ENCODE measurements at regions not wholly inside any gene's neighbourhood (a gene's known extent, or its start where the extent isn't known, plus 50 kb on each side); places are given as distances from the start of the nearest gene placed in this dataset.

DNA sequence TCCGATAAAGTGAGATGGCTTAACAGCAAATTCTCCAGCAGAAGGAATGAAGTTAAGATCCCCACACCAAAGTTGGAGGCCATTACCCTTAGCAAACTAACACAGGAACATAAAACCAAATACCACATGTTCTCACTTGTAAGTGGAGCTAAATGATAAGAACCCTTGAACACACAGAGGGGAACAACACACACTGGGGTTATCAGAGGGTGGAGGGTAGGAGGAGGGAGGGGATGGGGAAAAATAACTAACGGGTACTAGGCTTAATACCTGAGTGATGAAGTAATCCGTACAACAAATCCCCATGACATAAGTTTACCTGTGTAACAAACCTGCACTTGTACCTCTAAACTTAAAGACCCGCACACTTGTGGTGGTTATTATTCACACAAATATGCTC, 240.4 kb upstream of the NAV3 start:
- in situ Hi-C loops (cut with MboI; ENCODE audit: low pct_unique_long_range_greater_than_20kb, low sequenced_read_pairs, unreplicated experiment) = no loop called here
- DNase-seq (ENCODE audit: low spot score) = no peak
- TF ChIP-seq, protein P1, sequence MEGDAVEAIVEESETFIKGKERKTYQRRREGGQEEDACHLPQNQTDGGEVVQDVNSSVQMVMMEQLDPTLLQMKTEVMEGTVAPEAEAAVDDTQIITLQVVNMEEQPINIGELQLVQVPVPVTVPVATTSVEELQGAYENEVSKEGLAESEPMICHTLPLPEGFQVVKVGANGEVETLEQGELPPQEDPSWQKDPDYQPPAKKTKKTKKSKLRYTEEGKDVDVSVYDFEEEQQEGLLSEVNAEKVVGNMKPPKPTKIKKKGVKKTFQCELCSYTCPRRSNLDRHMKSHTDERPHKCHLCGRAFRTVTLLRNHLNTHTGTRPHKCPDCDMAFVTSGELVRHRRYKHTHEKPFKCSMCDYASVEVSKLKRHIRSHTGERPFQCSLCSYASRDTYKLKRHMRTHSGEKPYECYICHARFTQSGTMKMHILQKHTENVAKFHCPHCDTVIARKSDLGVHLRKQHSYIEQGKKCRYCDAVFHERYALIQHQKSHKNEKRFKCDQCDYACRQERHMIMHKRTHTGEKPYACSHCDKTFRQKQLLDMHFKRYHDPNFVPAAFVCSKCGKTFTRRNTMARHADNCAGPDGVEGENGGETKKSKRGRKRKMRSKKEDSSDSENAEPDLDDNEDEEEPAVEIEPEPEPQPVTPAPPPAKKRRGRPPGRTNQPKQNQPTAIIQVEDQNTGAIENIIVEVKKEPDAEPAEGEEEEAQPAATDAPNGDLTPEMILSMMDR (IDR thresholded peaks at IDR 0.05; ENCODE audit: extremely low read depth, insufficient read depth, missing control alignments) = no peak

- in situ Hi-C loops (cut with MboI; ENCODE audit: low pct_unique_long_range_greater_than_20kb, low sequenced_read_pairs, unreplicated experiment) = no loop called here
- DNase-seq (ENCODE audit: low spot score) = no peak
- TF ChIP-seq, protein P1 (IDR thresholded peaks at IDR 0.05; ENCODE audit: extremely low read depth, insufficient read depth, missing control alignments) = no peak
Measured at GRCh38 chr12:77584860-77585259, 245.8 kb upstream of the NAV3 start.

GRCh38 chr12:77578466-77579220, 252.1 kb upstream of the NAV3 start:
- in situ Hi-C loops (cut with MboI; ENCODE audit: low pct_unique_long_range_greater_than_20kb, low sequenced_read_pairs, unreplicated experiment) = no loop called here
- TF ChIP-seq, protein P1 (IDR thresholded peaks at IDR 0.05; ENCODE audit: extremely low read depth, insufficient read depth, missing control alignments) = no peak

DNA sequence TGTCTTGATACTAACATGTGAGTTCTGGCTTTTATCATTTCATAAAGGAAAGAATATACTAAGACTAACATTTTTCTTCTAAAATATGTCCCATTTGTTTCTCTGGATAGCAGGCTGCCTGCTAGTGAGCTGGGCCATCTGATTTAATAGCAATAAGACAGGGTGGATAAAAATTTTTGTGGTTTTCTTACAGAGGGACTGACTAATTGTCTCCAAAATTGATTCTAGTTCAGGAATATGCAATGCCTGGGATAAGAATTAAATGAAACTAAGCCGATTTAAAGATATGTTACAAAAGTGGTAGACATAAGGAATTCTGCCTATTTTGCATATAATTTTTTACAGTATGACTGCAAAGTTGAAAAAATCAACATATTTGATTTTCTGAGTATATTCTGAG, 252.9 kb upstream of the NAV3 start:
- no peak for DNase-seq (ENCODE audit: low spot score)
- in situ Hi-C loops (cut with MboI; ENCODE audit: low pct_unique_long_range_greater_than_20kb, low sequenced_read_pairs, unreplicated experiment) = no loop called here

More at GRCh38 chr12:77578466-77579220, 252.1 kb upstream of the NAV3 start:
- no peak for DNase-seq (ENCODE audit: low spot score)

DNA sequence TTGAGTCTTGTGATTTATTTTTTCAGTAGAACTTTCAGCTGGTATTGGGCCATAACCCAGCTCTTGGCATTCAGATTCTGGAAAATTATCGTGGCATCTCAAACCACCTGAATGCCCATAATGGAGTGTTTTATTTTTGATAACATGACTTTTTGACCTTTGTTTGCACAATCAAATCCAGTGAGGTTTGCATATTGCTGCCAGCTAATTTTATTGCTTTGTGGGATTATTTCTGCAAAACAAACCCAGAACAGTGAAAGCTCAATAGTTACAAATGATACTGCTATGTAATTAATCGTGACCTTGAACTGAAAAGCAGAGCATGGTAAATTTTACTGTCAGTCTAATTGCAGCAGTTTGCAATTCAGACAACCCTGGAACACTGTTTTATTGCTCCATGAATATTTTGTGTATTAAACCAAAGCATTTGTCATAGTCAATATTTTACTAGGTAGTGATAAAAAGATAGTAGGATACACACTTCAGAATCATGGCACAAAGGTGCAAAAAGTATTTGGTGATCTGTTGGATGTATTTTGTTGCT, 255.2 kb upstream of the NAV3 start:
- TF ChIP-seq, protein P1 (IDR thresholded peaks at IDR 0.05; ENCODE audit: extremely low read depth, insufficient read depth, missing control alignments) = no peak
- in situ Hi-C loops (cut with MboI; ENCODE audit: low pct_unique_long_range_greater_than_20kb, low sequenced_read_pairs, unreplicated experiment) = no loop called here
- no peak for DNase-seq (ENCODE audit: low spot score)

More for the DNA sequence above, 252.9 kb upstream of the NAV3 start:
- TF ChIP-seq, protein P1 (IDR thresholded peaks at IDR 0.05; ENCODE audit: extremely low read depth, insufficient read depth, missing control alignments) = no peak

DNA sequence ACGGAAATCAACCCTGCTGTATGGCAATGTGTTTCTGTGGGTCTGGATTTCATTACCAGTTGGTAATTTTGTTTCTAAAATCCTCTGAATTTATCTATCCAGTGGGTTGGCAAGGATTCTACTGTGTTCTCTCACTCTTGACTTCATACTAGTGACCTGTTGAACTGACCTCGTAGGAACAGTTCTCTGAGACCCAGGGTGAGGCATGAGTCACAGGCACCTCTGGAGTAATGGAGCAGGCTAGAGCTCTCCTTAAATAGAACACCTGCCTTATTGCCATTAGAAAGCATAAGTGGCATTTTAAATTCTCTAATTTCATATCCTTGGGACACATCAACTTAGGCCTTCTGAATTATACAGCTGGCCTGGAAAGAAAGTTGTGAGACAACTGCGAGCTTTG, 258.3 kb upstream of the NAV3 start:
- no peak for DNase-seq (ENCODE audit: low spot score)
- in situ Hi-C loops (cut with MboI; ENCODE audit: low pct_unique_long_range_greater_than_20kb, low sequenced_read_pairs, unreplicated experiment) = no loop called here
- TF ChIP-seq, protein P1 (IDR thresholded peaks at IDR 0.05; ENCODE audit: extremely low read depth, insufficient read depth, missing control alignments) = no peak
